ENCODE measurements at regions not wholly inside any gene's neighbourhood (a gene's known extent, or its start where the extent isn't known, plus 50 kb on each side); places are given as distances from the start of the nearest gene placed in this dataset.

GRCh38 chr3:109902549-109902948, 565.2 kb upstream of the DPPA4 start:
- DNase-seq (ENCODE audit: low read depth) = no peak

- no peak for DNase-seq (ENCODE audit: low read depth)
Measured at GRCh38 chr3:109903100-109903499, 565.8 kb upstream of the DPPA4 start.

GRCh38 chr3:109910772-109911171, 573.4 kb upstream of the DPPA4 start:
- DNase-seq (ENCODE audit: low read depth) = no peak

- DNase-seq (ENCODE audit: low read depth) = no peak
Measured at GRCh38 chr3:109918740-109919139, 581.4 kb upstream of the DPPA4 start.

GRCh38 chr3:109920749-109921148, 583.4 kb upstream of the DPPA4 start:
- DNase-seq (ENCODE audit: low read depth) = no peak

GRCh38 chr3:109921509-109921908, 584.2 kb upstream of the DPPA4 start:
- DNase-seq (ENCODE audit: low read depth) = no peak

GRCh38 chr3:109922856-109923255, 585.5 kb upstream of the DPPA4 start:
- no peak for DNase-seq (ENCODE audit: low read depth)

GRCh38 chr3:109923431-109923830, 586.1 kb upstream of the DPPA4 start:
- DNase-seq (ENCODE audit: low read depth) = peak; percentile 80

GRCh38 chr3:109924196-109924595, 586.9 kb upstream of the DPPA4 start:
- DNase-seq (ENCODE audit: low read depth) = no peak

- peak; percentile 88 for DNase-seq (ENCODE audit: low read depth)
Measured at GRCh38 chr3:109926376-109926775, 589.0 kb upstream of the DPPA4 start.

- peak; percentile 97 for DNase-seq (ENCODE audit: low read depth)
Measured at GRCh38 chr3:109927161-109927560, 589.8 kb upstream of the DPPA4 start.

- peak; percentile 21 for DNase-seq (ENCODE audit: low read depth)
Measured at GRCh38 chr3:109927726-109928125, 590.4 kb upstream of the DPPA4 start.

- peak; percentile 5 for DNase-seq (ENCODE audit: low read depth)
Measured at GRCh38 chr3:109930582-109930981, 593.2 kb upstream of the DPPA4 start.

- DNase-seq (ENCODE audit: low read depth) = no peak
Measured at GRCh38 chr3:109933576-109933975, 596.2 kb upstream of the DPPA4 start.

GRCh38 chr3:109939817-109940216, 602.5 kb upstream of the DPPA4 start:
- DNase-seq (ENCODE audit: low read depth) = no peak

GRCh38 chr3:109943181-109943580, 605.8 kb upstream of the DPPA4 start:
- peak; percentile 31 for DNase-seq (ENCODE audit: low read depth)

GRCh38 chr3:109944836-109945235, 607.5 kb upstream of the DPPA4 start:
- DNase-seq (ENCODE audit: low read depth) = peak; percentile 15

- DNase-seq (ENCODE audit: low read depth) = no peak
Measured at GRCh38 chr3:109952924-109953323, 615.6 kb upstream of the DPPA4 start.

- no peak for DNase-seq (ENCODE audit: low read depth)
Measured at GRCh38 chr3:109963831-109964230, 626.5 kb upstream of the DPPA4 start.

GRCh38 chr3:109973733-109974132, 636.4 kb upstream of the DPPA4 start:
- no peak for DNase-seq (ENCODE audit: low read depth)

- no peak for DNase-seq (ENCODE audit: low read depth)
Measured at GRCh38 chr3:109977897-109978296, 640.6 kb upstream of the DPPA4 start.

GRCh38 chr3:109982201-109982600, 644.9 kb upstream of the DPPA4 start:
- DNase-seq (ENCODE audit: low read depth) = no peak

GRCh38 chr3:109984976-109985375, 647.6 kb upstream of the DPPA4 start:
- no peak for DNase-seq (ENCODE audit: low read depth)

- DNase-seq (ENCODE audit: low read depth) = no peak
Measured at GRCh38 chr3:109985943-109986555, 648.7 kb upstream of the DPPA4 start.

All from RPMI7951 (cell line).